Liver (tissue), 7 donors: ENCODE measurements at regions not wholly inside any gene's neighbourhood (a gene's known extent, or its start where the extent isn't known, plus 50 kb on each side); places are given as distances from the start of the nearest gene placed in this dataset.

Experiments used
- DNase-seq: peaks from one replicate; pipeline ENCODE4 v3.0.0-alpha.2; 2017; ENCODE audit warnings: low spot score
- H3K27ac ChIP-seq, 2 donors: one replicate each; pipeline ENCODE4 v1.7.0; 2013; ENCODE audit warnings: inconsistent platforms in 2 of 2, low read length in 2 of 2, control low read depth in 1 of 2, low read depth in 1 of 2, mild to moderate bottlenecking in 1 of 2
- H3K27me3 ChIP-seq, 4 donors: one replicate each; pipeline versions ENCODE4 v1.6.1 to v1.7.0; 2013; ENCODE audit warnings: low read length in 3 of 4, inconsistent platforms in 1 of 4, mild to moderate bottlenecking in 1 of 4, moderate library complexity in 1 of 4; ENCODE audit not compliant: control insufficient read depth in 4 of 4, insufficient read depth in 4 of 4
- H3K36me3 ChIP-seq, 4 donors: one replicate each; pipeline versions ENCODE4 v1.6.1 to v1.7.0; 2013; ENCODE audit warnings: low read length in 3 of 4, mild to moderate bottlenecking in 3 of 4, low read depth in 1 of 4, moderate library complexity in 1 of 4; ENCODE audit not compliant: control insufficient read depth in 4 of 4, insufficient read depth in 3 of 4
- H3K4me1 ChIP-seq, 4 donors: one replicate each; pipeline versions ENCODE4 v1.6.1 to v1.7.0; 2013; ENCODE audit warnings: low read length in 3 of 4, mild to moderate bottlenecking in 3 of 4, moderate library complexity in 1 of 4; ENCODE audit not compliant: control insufficient read depth in 4 of 4, insufficient read depth in 4 of 4
- H3K4me3 ChIP-seq, 3 donors: one replicate each; pipeline versions ENCODE4 v1.6.1 to v1.7.0; 2013; ENCODE audit warnings: low read length in 3 of 3, control low read depth in 1 of 3, low read depth in 1 of 3, mild to moderate bottlenecking in 1 of 3
- H3K9ac ChIP-seq, 2 donors: one replicate each; pipeline ENCODE4 v1.7.0; 2013; ENCODE audit warnings: low read length in 2 of 2, mild to moderate bottlenecking in 2 of 2, moderate library complexity in 2 of 2, control low read depth in 1 of 2, low read depth in 1 of 2
- H3K9me3 ChIP-seq, 4 donors: one replicate each; pipeline versions ENCODE4 v1.6.1 to v1.7.0; 2013; ENCODE audit warnings: low read length in 3 of 4; ENCODE audit not compliant: control insufficient read depth in 4 of 4
- EGR1 ChIP-seq, 2 donors: IDR thresholded peaks; 2 replicates each; pipeline ENCODE4 v1.6.1; 2016 to 2018; ENCODE audit warnings: antibody characterized with exemption in 2 of 2, low read depth in 2 of 2
- HNF4A ChIP-seq, 2 donors: conservative IDR thresholded peaks; 2 replicates each; pipeline ENCODE4 v1.6.1; 2016; ENCODE audit warnings: antibody characterized with exemption in 2 of 2, mild to moderate bottlenecking in 2 of 2
- HNF4G ChIP-seq: IDR thresholded peaks from 2 replicates; pipeline ENCODE4 v1.6.1; 2016; ENCODE audit warnings: antibody characterized with exemption
- JUND ChIP-seq, 2 donors: IDR thresholded peaks; 2 replicates each; pipeline ENCODE4 v1.6.1; 2016; ENCODE audit warnings: antibody characterized with exemption in 2 of 2
- NR2F2 ChIP-seq: IDR thresholded peaks from 2 replicates; pipeline ENCODE4 v1.6.1; 2016; ENCODE audit warnings: antibody characterized with exemption
- RAD21 ChIP-seq, 2 donors: IDR thresholded peaks; 2 replicates each; pipeline ENCODE4 v1.6.1; 2016; ENCODE audit warnings: antibody characterized with exemption in 2 of 2, mild to moderate bottlenecking in 2 of 2
- SP1 ChIP-seq: IDR thresholded peaks from 2 replicates; pipeline ENCODE4 v1.6.1; 2018; ENCODE audit warnings: antibody characterized with exemption, mild to moderate bottlenecking
- TAF1 ChIP-seq: conservative IDR thresholded peaks from 2 replicates; pipeline ENCODE4 v1.6.1; 2016; ENCODE audit warnings: antibody characterized with exemption, mild to moderate bottlenecking
- WGBS: extraction: QIAGEN DNeasy Blood & Tissue Kit; methylation state at CpG from one replicate; pipeline ENCODE4 v1.1.7; 2013; 5-methylcytosine and 5-hydroxymethylcytosine counted together
- TF ChIP-seq, protein P1 (sequence below): IDR thresholded peaks from 2 replicates; pipeline ENCODE4 v1.6.1; 2016; ENCODE audit warnings: antibody characterized with exemption
- TF ChIP-seq, protein P2 (sequence below): IDR thresholded peaks from 2 replicates; pipeline ENCODE4 v1.6.1; 2016; ENCODE audit warnings: antibody characterized with exemption
- donor health status: healthy.
- donor health status: healthy.
- donor health status: healthy.
- donor health status: healthy.

DNA sequence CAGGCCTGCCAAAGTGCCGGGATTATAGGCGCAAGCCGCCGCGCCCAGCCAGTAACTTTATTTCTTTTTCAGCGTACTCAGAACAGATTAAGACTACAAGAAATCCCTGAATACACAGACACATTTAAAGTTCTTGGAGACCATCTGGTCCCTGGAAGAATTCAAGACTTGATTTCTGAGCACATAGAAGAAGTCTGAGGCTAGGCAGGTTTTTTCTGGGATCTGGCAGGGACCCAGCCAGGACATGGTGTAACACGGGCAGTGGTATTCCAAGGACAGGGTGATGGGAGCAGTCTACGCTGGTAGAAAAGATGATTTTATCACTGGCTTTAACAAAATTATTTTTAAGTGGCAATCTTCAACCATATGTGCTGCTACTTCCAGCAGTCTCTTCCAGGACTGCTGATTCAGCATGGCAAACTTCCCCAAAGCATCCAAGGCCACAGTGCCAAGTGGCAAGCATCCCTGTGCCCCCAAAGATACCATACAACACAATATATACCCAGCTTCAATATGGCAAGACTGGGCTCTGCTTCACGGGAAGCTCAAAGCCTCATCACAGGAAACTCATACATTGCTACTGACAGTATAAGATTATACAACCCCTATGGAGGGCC, 105.2 kb upstream of the OR5AK2 start:
- no peak overlapping the region for H3K4me3 ChIP-seq
- no peaks in the 10 kb centered on the region for H3K9me3 ChIP-seq
- WGBS: 90% methylated on average over 9 of the region's 9 CpGs

DNA sequence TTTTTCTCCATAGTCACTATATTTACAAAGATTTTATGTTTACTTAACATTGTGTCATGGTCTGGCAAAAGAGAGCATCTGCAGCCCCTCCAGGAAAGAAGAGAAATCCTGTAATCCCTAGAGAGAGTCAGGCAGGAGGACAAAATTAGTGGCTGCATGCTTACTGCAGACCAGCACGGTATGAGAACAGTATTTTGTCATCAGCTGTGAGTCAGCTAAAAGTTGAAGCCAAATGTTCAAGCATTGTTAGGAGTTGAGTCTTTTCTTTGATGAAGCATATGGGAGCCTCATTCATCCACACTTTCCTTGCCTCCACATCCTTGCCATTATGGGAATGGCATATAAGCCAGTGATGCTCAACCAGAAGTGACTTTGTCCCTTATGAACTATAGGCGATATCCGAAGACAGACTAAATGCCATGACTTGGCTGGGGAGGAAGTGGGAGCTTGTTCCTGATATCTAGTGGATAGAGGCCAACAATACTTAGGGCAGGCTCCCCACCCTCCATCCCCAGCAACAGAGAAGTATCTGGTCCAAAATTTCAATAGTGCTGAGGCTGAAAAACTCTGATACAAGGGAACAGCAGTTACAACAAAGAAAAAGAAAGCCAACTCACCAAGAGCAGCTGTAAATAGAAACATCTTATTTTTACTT, 112.0 kb upstream of the OR5AK2 start:
- no peak overlapping the region for H3K27ac ChIP-seq
- WGBS: 78% methylated on average over 3 of the region's 3 CpGs
- no peaks in the 10 kb centered on the region for H3K4me1 ChIP-seq
- H3K9me3 ChIP-seq: no peaks in the 10 kb centered on the region
- H3K9ac ChIP-seq: no peak overlapping the region
- H3K4me3 ChIP-seq: no peak overlapping the region
- no peak for TF ChIP-seq TAF1
- no peak for TF ChIP-seq EGR1 (IDR thresholded peaks at IDR 0.05; ENCODE audit: low read depth in 2 of 2)
- no peak for TF ChIP-seq JUND (IDR thresholded peaks at IDR 0.05)
- TF ChIP-seq, protein P1, sequence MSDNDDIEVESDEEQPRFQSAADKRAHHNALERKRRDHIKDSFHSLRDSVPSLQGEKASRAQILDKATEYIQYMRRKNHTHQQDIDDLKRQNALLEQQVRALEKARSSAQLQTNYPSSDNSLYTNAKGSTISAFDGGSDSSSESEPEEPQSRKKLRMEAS: no peak
- no peak for TF ChIP-seq NR2F2
- no peaks in the 10 kb centered on the region for H3K36me3 ChIP-seq
- no peaks in the 10 kb centered on the region for H3K27me3 ChIP-seq
- DNase-seq: no peak

More for the DNA sequence above, 105.2 kb upstream of the OR5AK2 start:
- DNase-seq: no peak
- H3K36me3 ChIP-seq: no peaks in the 10 kb centered on the region
- H3K9ac ChIP-seq: no peak overlapping the region
- TF ChIP-seq NR2F2 (no peak), RAD21 (IDR thresholded peaks at IDR 0.05) (no peak)
- TF ChIP-seq, protein P1: no peak
- no peaks in the 10 kb centered on the region for H3K27me3 ChIP-seq
- no peak overlapping the region for H3K27ac ChIP-seq
- H3K4me1 ChIP-seq: peaks cover 0 to 5% (median under 1%) of the 10 kb centered on the region in 4 donors

DNA sequence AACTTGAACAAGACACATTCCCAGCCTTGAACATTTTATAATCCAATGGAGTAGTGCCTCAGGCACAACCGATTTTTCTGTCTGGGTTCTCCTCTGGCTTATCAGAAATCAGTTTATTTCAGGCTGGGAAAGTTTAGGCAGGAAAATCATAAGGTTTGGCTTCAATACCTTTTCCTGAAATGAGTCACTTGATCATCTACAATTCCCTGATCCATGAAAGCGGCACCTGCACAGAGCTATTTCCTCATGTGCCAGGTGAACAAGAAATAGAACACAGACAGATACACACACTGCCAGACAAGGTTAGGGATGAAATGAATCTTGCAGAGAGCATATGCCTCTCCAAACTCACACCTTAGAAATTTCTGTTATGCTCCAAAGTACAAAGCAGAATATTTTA, 106.7 kb upstream of the OR9G4 start:
- Histone ChIP-seq H3K36me3 (no peaks in the 10 kb centered on the region), H3K9me3 (peaks cover 0 to 6% (median 3%) of the 10 kb centered on the region in 4 donors), H3K4me1 (no peaks in the 10 kb centered on the region), H3K27ac (no peak overlapping the region), H3K27me3 (peaks cover 0 to 4% (median 0%) of the 10 kb centered on the region in 4 donors), H3K4me3 (no peak overlapping the region), H3K9ac (no peak overlapping the region)
- 61% methylated on average over 2 of the region's 2 CpGs for WGBS
- TF ChIP-seq JUND (IDR thresholded peaks at IDR 0.05) (no peak), NR2F2 (no peak)
- no peak for DNase-seq

DNA sequence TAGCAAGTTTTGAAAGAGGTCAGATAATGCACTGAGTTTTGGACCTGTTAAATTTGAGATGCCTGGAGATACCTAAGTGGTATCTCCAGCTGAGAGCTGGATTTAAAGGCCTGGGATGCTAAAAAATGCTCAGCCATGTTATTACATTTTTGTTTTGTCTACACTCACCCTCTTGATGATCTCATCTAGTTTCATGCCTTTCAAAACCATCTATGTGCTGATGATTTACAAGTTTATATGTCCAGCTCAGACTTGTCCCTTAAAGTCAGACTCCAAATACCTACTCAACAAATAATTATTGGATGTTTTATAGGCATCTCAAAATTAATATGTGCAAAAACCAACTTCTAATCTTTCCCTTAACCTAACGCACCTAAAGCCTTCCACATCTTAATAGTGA, 103.6 kb upstream of the OR9G4 start:
- H3K27me3 ChIP-seq: peaks cover 0 to under 1% (median 0%) of the 10 kb centered on the region in 4 donors
- no peak overlapping the region for H3K4me3 ChIP-seq
- peaks cover 0 to 6% (median 3%) of the 10 kb centered on the region in 4 donors for H3K9me3 ChIP-seq
- H3K4me1 ChIP-seq: no peaks in the 10 kb centered on the region
- no peak overlapping the region for H3K27ac ChIP-seq
- WGBS: 78% methylated on average over 1 of the region's 1 CpG
- H3K36me3 ChIP-seq: no peaks in the 10 kb centered on the region
- no peak for DNase-seq
- no peak overlapping the region for H3K9ac ChIP-seq
- TF ChIP-seq HNF4G: no peak
- TF ChIP-seq, protein P1: no peak
- no peak for TF ChIP-seq HNF4A (conservative IDR thresholded peaks at IDR 0.05)
- no peak for TF ChIP-seq JUND (IDR thresholded peaks at IDR 0.05)
- no peak for TF ChIP-seq SP1
- TF ChIP-seq, protein P2, sequence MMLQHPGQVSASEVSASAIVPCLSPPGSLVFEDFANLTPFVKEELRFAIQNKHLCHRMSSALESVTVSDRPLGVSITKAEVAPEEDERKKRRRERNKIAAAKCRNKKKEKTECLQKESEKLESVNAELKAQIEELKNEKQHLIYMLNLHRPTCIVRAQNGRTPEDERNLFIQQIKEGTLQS: no peak
- TF ChIP-seq EGR1 (IDR thresholded peaks at IDR 0.05; ENCODE audit: low read depth in 2 of 2): no peak
